GM19438 (cell line): ENCODE measurements at regions not wholly inside any gene's neighbourhood (a gene's known extent, or its start where the extent isn't known, plus 50 kb on each side); places are given as distances from the start of the nearest gene placed in this dataset.

Source experiments
- ATAC-seq: cut with Tn5 transposase; IDR thresholded peaks from one replicate; pipeline ENCODE4 v1.9.1; 2021; ENCODE audit warnings: low read depth; ENCODE audit not compliant: unreplicated experiment

- ATAC-seq = no peak
These were observed 199.2 kb downstream of the ACTL7B start for GRCh38 chr9:108656566-108656965.

- no peak for ATAC-seq
These were observed 200.0 kb downstream of the ACTL7B start for GRCh38 chr9:108655818-108656217.

GRCh38 chr9:108654566-108654965 lies 201.2 kb downstream of the ACTL7B start:
- ATAC-seq = no peak

GRCh38 chr9:108652851-108653250 lies 202.9 kb downstream of the ACTL7B start:
- no peak for ATAC-seq

GRCh38 chr9:108650826-108651225 lies 205.0 kb downstream of the ACTL7B start:
- ATAC-seq = no peak

GRCh38 chr9:108645520-108645919 lies 210.3 kb downstream of the ACTL7B start:
- ATAC-seq = no peak

- ATAC-seq = no peak
These were observed 211.9 kb downstream of the ACTL7B start for GRCh38 chr9:108643731-108644510.

GRCh38 chr9:108642871-108643270 lies 212.9 kb downstream of the ACTL7B start:
- ATAC-seq = no peak

GRCh38 chr9:108640230-108640629 lies 215.6 kb downstream of the ACTL7B start:
- ATAC-seq = no peak

- ATAC-seq = no peak
These were observed 216.1 kb downstream of the ACTL7B start for GRCh38 chr9:108639696-108640095.

GRCh38 chr9:108639091-108639490 lies 216.7 kb downstream of the ACTL7B start:
- ATAC-seq = no peak

- ATAC-seq = no peak
These were observed 218.4 kb downstream of the ACTL7B start for GRCh38 chr9:108637340-108637739.

- ATAC-seq = no peak
These were observed 219.8 kb downstream of the ACTL7B start for GRCh38 chr9:108636013-108636412.

GRCh38 chr9:108634672-108635462 lies 220.9 kb downstream of the ACTL7B start:
- ATAC-seq = no peak

- no peak for ATAC-seq
These were observed 221.6 kb downstream of the ACTL7B start for GRCh38 chr9:108634204-108634603.

GRCh38 chr9:108631496-108632285 lies 224.1 kb downstream of the ACTL7B start:
- no peak for ATAC-seq

- ATAC-seq = no peak
These were observed 227.5 kb downstream of the ACTL7B start for GRCh38 chr9:108628316-108628715.

GRCh38 chr9:108626743-108627142 lies 229.0 kb downstream of the ACTL7B start:
- no peak for ATAC-seq

- no peak for ATAC-seq
These were observed 233.6 kb downstream of the ACTL7B start for GRCh38 chr9:108621991-108622855.

GRCh38 chr9:108620767-108621166 lies 235.0 kb downstream of the ACTL7B start:
- ATAC-seq = no peak
